GM20431 (cell line): ENCODE measurements at regions not wholly inside any gene's neighbourhood (a gene's known extent, or its start where the extent isn't known, plus 50 kb on each side); places are given as distances from the start of the nearest gene placed in this dataset.

Experiments
- in situ Hi-C: fragments of 300-500 bp; cut with MseI, MboI; formaldehyde crosslinking; loops from one replicate; pipeline ENCODE4 v1.15.0; 2020; ENCODE audit warnings: low sequenced_read_pairs; ENCODE audit not compliant: unreplicated experiment

GRCh38 chr4:27178061-27178460, 317.4 kb downstream of the STIM2 start:
- in situ Hi-C loops, result no loop called here

GRCh38 chr4:27181693-27182092, 321.1 kb downstream of the STIM2 start:
- in situ Hi-C loops, result no loop called here

- in situ Hi-C loops, result no loop called here
These were observed 321.6 kb downstream of the STIM2 start for GRCh38 chr4:27182211-27182610.

DNA sequence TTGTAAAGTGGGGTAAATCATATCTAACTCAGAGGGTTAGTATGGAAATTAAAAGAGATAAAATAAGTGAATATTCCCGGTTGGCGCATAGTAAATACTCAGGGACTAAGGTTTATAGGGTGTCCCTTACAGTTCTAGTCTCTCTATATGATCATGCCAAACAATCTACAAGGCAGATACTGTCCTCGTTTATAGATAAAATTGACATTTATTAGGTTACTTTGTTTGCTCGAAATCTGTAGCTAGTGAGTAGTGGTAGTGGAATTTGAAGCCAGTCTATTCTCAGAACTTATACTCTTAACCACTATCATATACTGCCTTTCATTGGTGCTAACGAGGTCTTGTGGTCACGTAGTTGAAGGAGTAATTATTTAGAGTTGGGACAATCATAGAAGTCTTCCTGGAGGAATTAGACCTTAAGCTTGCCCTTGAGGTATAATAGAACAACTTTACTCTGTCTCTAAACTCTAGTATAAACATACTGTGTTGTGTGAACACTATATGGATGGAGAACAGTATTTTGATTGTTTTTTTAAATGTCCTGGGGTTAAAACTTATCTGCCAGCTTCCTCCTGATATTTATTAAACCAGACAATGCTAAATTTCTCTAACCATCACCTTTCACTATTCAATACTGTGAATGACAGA, 324.0 kb downstream of the STIM2 start:
- in situ Hi-C loops, result no loop called here

- in situ Hi-C loops, result no loop called here
These were observed 326.1 kb downstream of the STIM2 start for GRCh38 chr4:27186710-27187109.

- in situ Hi-C loops, result no loop called here
These were observed 327.1 kb downstream of the STIM2 start for GRCh38 chr4:27187786-27188185.

GRCh38 chr4:27189683-27190082, 329.0 kb downstream of the STIM2 start:
- in situ Hi-C loops, result no loop called here

DNA sequence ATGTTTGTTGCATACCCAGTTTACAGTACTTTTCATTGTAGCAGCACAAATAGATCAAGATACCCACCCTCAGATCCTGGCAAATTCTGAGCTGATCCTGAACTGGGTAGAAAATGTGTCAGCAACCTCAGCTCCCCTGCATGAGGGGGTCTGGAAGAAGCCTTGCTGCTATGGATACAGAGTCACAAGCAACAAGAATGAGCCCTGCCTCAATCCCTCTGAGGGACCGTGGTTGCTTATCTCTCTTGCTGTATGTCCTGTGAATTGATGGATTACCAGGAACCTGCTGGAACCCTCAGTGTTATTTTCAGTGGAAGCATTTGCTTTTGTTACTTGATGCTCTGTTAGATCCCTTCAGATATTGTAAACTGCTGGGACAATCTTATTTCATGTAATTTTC, 331.0 kb downstream of the STIM2 start:
- in situ Hi-C loops, result no loop called here

GRCh38 chr4:27194599-27195176, 334.0 kb downstream of the STIM2 start:
- in situ Hi-C loops, result no loop called here

DNA sequence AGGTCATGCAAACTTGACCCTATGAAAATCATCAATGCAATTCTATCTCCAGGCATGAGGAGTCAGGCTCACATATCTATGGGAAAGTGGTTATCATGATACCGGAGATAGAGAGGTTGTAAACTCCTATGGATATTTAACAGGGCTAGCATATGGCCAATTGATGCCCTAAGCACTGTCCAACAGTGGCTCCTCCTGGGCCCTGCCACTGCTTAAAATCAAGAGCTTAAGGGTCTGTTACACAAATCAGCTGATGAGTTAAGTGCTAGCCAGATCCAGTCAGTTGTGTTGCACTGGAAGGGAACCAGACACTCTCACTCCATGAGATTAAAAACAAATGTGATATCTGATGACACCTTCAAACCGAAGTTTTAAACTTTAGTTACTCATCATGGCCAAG, 337.6 kb downstream of the STIM2 start:
- in situ Hi-C loops, result no loop called here

DNA sequence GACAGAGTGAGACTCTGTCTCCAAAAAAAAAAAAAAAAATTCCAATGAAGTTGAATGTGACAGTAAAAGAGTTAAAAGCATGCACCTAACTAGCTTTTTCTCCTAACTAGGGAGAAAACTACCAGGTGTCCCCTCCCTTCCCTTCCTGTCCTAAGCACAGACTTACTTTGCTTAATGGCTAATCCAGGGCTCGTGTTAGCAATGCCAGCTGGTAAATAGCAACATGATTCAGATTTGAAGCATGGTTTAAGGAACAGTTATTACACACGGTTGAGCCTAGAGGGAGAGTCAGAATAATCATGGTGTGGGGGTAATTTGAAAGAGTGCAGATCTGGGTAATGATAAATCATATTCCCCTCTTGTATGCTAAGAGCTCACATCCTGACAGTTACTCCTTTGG, 338.3 kb downstream of the STIM2 start:
- in situ Hi-C loops, result no loop called here

DNA sequence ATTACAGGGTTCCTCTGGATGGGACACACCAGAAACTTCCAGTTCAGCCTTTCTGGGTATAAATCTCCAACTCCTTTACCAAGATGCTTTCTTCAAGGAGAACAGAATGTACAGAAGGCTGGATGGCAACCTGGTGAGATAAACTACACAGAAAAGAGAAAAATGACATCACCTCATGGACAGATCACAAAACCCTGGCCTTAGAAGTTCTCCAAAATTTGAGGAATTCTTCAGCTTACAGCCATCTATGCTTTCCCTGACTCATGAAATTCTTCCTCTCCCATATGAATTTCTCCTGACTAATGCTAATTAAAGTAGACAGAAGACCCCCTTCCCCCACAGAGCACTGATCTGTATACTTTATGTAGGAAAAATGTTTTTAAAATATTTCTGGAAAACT, 345.4 kb downstream of the STIM2 start:
- in situ Hi-C loops, result no loop called here

DNA sequence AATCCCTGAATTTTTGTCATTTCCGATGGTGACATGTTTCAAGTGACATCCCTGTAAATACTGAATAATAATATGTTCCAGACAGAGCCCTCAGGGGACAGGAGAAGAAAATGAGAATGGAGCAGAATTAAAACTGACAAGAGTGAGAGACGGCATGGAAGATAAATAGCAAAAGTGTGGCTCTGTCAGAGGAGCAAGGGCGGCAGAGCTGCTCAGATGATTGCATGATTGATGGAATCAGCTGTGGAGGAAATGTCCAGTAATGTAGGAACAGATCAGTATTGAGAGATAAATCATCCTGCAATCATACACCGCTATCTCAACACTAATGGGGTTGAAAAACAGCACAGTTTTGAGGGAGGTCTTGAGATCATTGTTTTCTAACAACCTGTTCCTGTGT, 350.3 kb downstream of the STIM2 start:
- in situ Hi-C loops, result no loop called here

GRCh38 chr4:27214010-27214409, 353.4 kb downstream of the STIM2 start:
- in situ Hi-C loops, result no loop called here

GRCh38 chr4:27215220-27215826, 354.7 kb downstream of the STIM2 start:
- in situ Hi-C loops, result no loop called here

DNA sequence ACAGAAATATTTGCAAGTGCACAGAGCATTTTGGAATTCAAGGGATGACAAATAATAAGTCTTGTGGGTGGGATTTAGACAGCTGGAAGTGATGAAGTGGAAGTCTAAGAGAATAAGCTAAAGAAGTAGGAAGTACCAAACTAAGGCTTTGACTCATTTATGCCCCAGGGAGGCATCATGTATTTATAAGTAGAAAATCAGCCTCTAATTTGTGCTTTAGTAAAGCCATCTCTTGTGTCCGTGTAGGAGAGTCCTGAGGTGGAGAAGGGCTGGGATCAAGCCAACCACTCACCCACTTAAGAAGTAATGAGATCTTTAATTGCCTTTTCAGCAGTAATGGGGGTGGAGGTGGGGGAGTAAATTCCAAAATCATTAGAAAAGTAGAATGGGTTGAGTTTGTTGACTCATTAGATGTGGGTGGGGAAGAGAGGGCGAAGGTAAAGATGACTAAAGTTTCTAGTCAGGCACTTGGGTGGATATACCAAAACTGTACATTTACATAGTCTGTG, 356.7 kb downstream of the STIM2 start:
- in situ Hi-C loops, result no loop called here

- in situ Hi-C loops, result no loop called here
These were observed 357.4 kb downstream of the STIM2 start for GRCh38 chr4:27218013-27218412.

DNA sequence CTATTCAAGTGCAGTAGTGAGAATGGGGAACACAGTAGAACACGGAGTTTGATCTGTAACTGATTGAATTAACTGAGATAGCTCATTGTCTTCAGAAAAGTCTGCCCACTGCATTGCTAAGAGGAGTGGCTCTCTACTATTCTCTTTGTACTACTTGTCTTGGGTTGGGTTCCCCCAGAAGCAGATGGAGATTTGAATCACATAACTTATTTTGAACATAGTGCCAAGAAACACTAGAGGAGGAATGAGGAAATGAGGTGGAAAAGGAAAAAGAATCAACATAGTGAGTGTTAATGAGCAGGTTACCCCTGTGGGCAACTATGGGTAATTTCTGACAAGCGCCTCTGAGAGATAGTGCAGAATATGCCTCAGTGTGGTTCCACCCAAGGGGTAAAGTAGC, 362.7 kb downstream of the STIM2 start:
- in situ Hi-C loops, result no loop called here

- in situ Hi-C loops, result no loop called here
These were observed 372.9 kb downstream of the STIM2 start for GRCh38 chr4:27233531-27233930.

- in situ Hi-C loops, result no loop called here
These were observed 373.8 kb downstream of the STIM2 start for GRCh38 chr4:27234306-27234899.

DNA sequence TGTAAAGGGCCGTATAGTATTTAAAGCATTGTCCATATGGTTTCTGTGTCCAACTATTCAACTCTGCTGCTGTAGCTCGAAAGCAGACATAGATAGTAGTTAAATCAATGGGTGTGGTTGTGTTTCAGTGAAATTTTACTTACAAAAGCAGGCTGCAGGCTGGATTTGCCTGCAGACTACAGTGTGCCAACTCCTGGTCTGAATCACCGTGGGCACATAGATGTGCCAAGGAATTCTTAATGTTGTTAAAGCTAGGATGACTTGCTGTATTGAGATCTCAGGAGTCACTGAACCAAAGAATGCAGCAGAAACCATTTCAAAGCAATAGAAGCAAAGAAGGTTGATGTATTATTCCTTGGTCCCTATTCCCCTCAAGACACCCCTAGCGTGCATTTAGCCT, 379.0 kb downstream of the STIM2 start:
- in situ Hi-C loops, result no loop called here
